GM19395 (cell line): ENCODE measurements at regions not wholly inside any gene's neighbourhood (a gene's known extent, or its start where the extent isn't known, plus 50 kb on each side); places are given as distances from the start of the nearest gene placed in this dataset.
"Not testable (repeated sequence)": the region's sequence is repeated elsewhere in the genome, so short reads cannot be mapped to it uniquely, and the experiment has no call there.

ENCODE experiments used
- ATAC-seq: cut with Tn5 transposase; IDR thresholded peaks from one replicate; pipeline ENCODE4 v1.9.1; 2021; ENCODE audit warnings: mild to moderate bottlenecking, moderate library complexity; ENCODE audit not compliant: unreplicated experiment

DNA sequence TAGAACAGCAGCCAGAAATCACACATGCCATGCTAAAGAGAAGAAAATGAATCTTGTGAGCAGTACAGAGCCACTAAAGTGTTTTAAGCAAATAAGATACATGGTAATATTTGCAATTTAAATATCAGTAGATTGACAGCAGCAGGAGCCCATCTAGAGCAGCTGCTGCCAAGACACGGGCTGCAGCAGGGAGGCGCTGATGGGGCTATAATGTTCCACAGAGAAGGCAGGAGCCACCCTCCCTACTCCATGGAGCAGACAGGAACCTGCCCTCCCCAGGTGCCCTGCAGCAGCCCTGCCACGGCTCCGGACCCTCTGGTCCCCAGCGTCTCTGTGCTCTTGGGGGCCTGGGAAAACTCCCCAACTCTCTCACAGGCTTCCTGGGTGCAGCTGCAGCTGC is 224.1 kb upstream of the ISL1 start:
- ATAC-seq, result no peak

DNA sequence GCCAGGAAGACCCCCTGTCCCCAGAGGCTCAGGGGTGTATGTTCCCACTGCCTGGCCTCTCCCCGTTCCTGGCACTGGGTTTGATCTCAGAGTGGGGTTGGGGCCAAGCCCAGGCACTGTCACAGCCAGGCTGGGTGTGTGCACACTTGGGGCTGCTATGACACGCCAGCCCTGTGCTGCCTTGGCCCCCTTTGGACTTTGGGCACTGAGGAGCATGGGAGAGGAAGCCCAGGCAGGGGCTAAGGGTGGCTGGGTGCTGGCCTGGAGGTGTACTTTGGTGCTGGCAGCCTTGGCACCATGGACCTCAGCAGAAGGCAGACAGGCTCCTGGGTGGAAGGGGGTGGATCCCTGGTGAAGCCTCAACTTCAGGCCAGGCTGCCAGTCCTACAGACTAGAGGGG is 223.6 kb upstream of the ISL1 start:
- no peak for ATAC-seq

DNA sequence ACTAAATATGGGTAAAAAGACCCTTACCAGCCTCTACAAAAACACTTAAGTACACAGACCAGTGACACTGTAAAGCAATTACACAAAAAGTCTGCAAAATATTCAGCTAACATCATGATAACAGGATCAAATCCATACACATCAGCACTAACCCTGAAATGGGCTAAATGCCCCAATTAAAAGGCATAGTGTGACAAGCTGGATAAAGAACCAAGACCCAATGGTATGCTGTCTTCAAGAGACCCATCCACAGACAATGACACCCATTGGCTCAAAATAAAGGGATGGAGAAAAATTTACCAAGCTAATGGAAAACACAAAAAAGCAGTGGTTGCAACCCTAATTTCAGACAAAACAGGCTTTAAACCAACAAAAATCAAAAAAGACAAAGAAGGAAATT is 221.0 kb upstream of the ISL1 start:
- ATAC-seq, result no peak

DNA sequence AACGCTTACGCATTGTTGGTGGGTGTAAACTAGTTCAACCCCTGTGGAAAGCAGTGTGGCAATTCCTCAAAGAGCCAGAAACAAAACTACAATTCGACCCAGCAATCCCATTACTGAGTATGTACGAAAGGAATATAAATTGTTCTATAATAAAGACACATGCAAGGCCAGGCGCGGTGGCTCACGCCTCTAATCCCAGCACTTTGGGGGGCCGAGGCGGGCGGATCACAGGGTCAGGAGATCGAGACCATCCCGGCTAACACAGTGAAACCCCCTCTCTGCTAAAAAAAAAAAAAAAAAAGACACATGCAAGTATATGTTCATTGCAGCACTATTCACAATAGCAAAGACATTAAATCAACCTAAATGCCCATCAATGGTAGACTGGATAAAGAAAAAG is 217.6 kb upstream of the ISL1 start:
- not testable (repeated sequence) for ATAC-seq

DNA sequence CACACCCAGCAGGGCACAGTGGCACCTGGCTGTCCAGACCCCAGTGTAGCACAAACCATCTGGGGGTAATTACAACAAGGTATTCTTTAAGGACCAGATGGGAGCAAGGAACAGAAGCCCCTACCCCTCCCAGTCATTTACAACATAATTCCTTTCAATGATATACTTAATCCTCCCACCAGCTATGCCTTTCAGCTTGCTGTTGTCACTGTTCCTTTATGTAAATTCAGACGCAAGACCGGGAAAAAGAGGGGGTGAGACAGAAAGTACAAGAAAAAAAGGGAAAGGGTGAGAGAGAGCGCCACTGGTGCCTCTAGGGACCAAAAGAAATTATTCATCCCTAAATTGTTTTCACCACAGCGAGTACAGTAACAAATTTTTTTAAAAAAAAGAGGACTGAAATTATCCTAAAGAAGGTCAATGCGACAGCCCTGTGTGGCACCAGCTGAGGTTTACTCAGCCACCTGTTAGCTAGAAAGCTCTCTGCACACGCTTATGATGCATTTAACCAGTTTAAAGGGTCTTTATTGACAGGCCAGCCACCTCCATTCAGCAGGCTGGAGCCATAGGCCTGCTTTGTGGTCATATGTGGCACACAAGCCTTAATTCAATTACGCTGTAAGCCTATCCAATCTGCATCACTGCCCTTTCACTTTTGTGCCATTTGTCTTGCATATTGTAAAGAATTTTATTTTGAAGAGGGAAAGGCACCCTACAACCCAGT is 210.2 kb upstream of the ISL1 start:
- ATAC-seq, result no peak

DNA sequence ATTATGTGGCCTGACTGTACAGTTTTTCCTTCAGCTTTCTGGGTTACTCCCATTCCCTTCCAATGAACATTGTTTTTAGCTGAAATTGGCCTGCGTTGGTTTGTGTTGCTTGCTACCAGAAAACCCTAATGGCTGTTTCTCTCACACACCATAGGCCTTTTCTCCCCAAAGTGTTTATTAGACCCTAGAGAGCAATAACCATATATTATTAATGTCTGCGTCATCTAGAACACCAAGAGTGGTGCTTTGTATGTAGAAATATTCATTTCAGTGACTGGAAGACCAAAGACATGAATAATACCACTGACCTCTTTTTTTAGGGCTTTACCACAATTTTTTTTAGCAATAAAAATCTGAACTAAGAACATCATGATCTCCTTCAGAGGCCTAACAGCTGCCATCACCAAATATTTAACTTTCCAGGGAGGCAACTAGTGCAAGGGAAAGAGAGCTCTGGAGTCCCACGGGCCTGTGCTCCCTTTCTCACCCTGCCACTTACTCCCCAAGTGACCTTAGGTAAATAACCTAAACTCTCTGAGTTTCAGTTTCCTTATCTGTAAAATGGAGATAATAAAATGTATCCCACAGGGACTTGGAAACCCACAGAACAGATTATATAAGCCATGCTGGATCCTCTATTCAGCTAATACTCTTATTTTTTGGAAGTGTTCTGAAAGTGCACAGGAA is 201.9 kb upstream of the ISL1 start:
- no peak for ATAC-seq

DNA sequence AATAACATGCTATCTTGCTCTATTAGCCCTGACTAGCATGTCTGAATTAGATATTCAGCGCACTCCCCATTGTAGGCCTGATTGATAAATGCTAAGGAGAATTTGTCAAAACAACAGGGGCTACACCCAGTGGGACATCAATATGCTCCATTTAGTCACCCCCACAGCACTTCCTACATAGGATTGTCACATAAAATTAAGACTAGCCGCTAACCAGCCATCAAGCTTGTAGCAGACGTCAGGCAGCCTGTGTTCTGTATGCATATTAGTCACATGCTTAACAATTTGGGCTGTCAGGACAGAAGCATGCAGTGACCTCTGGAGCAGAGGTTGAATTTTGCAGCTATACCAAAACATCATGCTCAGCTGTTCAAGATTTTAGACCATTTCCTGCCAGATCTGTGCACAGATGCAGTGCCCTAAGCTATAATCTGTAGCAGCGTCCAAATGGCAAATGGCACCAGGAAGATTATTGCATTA is 197.4 kb upstream of the ISL1 start:
- no peak for ATAC-seq

DNA sequence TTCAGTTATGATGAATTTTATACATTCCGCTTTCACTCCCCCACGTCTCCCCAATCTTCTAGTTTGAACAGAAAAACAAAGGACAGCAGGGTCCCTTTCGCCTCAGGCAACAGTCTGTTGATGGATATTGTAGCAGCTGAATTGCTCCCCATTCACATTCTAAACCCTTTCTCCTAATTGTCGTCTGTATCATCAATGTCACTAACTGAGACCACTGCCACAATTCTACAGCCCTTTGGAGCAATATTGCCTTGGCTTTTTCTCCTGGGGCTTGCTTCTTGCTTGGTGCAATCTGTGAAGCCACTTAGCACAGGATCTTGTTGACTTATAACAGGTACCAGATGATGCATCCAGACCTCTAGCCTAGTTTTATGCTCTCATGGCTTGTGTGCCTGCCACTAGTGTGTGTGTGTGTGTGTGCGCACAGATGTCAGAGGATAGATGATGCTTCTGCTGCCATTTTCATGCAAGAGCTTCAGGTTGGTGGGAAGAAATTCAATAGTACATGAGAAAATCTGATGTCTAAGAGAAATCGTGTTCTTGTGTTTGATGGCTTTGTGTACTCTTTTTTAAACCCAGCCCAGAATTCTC is 195.2 kb upstream of the ISL1 start:
- ATAC-seq, result no peak

DNA sequence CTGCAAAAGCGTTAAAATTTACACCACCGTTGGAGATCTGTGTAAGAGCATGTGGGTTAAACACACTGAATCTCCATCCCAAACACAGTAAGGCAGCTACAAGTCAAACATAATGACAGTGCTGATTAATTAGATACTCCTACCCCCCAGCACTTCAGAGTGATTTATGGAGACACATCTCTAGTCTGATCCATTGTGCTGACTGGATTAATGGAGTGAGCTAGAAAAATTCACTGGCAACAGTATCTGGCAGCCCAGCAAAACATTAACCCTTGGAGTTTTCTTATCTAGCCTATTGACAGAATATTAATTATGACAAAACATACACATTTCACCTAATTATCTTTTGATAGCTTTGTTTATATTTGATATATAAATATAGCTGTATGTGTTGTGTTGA is 188.6 kb upstream of the ISL1 start:
- ATAC-seq, result no peak

DNA sequence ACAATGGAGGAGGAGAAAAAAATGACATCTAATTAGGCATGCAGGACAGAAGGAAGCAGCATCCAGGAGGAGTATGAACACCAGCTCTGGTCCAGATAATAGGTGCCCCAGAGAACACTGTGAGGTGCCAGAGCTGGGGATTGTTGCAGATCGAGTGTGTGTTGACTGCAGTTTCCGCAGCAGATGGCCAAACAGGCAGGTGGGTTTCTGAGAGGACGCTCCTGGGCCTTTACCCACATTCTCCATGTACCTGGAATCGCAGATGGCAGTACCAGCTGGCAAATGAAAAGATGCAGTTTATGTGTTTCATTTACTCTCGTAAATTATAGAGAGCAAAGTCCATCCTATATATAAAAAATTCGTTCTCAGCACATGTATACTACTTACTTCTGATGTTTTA is 182.2 kb upstream of the ISL1 start:
- no peak for ATAC-seq

DNA sequence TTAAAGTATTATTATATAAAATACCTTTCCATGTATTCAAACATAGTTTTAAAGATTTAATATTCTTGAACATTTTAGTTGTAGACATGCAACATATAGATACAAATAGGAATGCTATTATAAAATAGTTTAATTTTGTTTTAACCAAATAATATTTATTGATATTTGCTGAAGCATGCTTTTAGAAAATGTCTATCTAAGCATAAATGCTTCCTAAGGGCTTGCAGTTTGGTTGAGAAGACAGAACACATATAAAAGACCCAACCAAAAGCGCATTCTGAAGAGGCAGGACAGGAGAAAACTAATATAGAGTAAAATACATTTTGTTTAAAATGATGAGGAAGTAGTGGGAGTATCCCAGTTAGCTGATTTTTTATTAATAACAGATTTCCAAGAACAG is 181.5 kb upstream of the ISL1 start:
- ATAC-seq, result no peak

DNA sequence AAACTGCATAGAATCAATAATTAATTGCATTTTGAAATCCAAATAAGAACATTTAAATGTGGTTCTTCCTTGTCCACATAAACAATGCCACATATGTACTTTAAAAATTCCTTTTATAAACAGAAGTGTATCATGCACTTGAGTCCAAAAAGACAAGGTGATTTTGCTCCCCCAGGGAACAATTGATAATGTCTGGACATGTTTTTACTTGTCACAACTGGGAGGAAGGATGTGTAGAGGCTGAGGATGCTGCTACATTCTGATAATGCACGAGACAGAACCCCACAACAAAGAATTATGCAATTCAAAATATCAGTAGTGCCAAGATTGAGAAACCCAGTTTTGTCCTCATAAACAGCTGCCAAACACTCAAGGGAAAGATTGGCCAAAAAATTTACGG is 181.1 kb upstream of the ISL1 start:
- ATAC-seq, result no peak

DNA sequence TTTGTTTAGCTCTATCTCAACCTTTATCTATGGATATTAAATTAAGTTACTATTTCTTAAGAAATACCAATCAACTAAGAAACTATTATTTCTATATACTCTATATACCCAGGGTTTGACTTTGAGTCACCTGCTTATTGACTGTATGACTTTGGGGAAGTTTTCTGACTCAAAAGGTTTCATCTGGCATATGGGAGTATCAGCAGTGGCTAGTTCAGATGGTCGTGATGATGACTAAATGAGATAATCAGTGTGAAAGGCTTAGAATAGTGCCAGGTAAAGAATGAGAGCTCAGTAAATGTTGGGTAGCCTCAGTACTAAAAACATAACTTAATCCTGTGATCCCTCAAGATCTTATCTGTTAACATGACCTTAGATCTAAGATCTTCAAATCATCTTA is 179.7 kb upstream of the ISL1 start:
- peak; percentile 68 for ATAC-seq

DNA sequence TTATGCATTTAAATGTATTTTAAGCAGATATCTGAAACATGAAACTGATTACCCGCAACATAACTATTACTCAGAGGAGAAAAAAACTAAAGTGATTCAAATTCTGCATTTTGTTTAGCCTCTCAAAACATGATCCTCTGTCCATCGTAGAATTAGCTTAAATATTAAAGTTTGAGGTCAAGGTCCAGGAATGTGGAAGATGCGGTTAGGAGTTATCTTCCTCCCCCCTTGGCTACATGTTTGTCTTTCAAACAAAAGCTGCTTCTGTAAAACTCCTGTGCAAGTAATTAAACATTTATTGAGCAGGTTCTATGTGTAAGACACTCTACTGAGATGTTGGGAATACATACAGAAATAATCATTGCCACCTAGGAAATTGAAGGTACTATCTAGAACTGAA is 175.0 kb upstream of the ISL1 start:
- ATAC-seq, result no peak

DNA sequence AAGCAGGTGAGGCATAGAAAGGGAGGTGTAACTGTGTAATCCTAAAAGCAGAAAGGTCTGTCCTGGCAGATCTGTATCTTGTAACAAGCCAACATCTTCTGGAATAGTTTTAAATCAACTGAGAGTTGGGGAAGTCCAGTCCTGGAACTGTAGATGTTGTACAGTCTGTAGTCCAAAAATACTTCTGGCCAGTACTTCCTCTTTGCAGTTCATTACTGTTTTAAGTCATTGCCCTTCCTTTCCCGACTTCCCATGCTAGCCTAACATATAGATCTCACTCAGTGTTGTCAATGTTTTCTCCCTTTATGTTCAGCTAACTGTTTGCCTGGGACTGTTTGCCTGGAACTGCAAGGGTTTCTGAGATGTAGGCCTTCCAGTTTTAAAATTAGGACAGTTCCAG is 168.5 kb upstream of the ISL1 start:
- no peak for ATAC-seq

DNA sequence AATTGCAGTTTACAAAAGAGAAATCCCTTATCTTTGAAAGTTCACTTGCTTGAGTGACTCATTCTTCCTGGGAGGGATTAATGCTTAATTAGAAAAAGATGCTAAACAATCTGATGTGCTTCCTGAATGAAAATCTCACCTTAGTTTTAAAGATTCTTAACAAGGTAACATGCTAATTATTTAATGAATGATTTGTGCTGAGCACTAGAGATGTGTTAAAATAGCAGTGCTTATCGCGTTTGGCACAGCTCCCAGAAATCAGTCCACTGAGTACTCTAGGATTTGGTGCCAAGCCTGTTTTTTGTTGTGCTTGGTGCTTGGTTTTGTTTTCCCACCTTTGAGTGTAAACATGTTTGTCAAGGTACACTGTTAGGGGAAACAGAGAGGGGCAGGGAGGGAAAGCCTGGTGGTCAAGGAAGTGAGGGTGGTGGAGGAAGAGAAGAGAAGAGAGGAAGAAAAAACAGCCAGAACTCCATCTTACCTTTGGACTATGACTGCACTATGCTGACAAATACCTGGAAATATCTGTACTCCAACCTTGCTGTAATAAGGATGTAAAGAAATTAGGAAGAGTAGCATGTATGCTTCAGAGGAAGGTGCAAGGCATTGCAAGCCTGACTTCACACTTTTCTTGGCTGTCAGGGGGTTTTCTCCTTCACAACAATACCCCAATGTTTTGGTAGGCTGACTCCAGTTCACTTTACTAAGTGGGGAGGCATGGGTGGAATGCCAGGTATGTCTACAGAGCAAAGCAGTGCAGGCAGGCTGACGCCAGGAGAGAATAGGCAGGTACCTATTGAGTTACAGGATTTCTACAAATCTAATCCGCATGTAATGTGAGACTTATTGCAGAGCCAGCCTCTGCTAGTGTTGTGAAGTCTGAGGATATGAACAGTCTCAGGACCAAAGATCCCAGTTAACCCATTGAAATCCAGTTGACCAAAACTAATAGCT is 157.2 kb upstream of the ISL1 start:
- ATAC-seq, result no peak

DNA sequence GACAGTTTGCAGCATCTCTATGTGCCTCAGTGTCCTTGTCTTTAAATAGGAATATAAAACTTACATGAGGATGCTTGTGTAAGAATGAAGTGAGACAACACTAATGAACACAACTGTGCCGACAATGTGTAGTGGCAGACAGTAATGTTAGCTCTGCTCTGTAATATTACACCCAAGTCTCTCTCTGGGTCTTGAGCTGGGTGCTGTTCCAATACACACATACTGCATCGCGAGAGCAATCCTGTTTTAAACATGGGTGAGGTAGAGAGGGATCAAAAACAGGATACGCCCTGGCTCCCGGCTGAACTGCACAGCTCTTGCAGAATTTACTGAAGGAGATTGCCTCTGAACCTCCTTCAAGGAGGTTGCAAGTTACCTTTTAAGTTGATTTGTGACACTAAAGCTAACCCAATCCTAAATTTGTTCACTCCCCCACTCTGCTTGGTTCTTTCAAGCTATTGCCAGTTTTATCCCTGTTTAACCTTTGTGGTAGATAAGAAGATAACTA is 155.2 kb upstream of the ISL1 start:
- ATAC-seq, result no peak

DNA sequence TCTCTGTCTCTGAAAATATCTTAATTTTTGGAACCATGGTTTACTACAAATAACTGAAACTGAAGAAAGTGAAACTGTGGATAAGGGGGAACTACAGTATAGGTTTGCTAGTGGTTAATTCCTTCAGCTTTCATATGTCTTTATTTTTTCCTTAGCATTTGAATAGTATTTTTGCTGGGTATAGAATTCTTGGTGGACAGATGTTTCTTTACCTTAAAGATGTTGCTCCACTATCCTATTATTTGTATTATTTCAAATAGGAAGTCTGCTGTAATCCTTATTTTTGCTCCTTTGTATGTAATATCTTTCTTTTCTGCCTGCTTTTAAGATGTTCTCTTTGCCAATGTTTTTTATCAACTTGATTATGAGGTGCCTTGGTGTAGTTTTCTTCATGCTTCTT is 152.9 kb upstream of the ISL1 start:
- ATAC-seq, result no peak

DNA sequence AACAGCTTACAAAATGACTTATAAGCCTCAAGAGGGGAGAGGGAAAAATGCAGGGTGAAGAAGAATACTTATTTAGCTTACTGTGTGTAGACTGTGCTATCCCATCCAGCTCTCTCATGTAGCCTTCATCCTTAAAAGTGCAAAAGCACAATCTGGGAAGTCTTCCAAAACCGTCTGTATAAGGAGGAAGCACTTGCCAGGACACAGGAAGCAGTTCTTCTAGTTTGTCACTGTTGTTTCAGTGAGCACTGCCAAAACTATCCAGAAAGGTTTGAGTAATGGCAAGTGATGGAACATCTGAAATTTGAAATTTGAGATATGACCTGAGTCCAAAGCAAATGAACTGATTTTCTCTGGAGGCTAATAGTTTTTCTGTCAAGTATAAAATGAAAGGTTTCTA is 140.8 kb upstream of the ISL1 start:
- no peak for ATAC-seq

DNA sequence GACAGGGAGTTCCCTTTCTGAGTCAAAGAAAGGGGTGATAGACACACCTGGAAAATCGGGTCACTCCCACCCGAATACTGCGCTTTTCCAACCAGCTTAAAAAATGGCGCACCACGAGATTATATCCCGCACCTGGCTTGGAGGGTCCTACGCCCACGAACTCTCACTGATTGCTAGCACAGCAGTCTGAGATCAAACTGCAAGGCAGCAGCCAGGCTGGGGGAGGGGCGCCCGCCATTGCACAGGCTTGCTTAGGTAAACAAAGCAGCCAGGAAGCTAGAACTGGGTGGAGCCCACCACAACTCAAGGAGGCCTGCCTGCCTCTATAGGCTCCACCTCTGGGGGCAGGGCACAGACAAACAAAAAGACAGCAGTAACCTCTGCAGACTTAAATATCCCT is 132.3 kb upstream of the ISL1 start:
- not testable (repeated sequence) for ATAC-seq

DNA sequence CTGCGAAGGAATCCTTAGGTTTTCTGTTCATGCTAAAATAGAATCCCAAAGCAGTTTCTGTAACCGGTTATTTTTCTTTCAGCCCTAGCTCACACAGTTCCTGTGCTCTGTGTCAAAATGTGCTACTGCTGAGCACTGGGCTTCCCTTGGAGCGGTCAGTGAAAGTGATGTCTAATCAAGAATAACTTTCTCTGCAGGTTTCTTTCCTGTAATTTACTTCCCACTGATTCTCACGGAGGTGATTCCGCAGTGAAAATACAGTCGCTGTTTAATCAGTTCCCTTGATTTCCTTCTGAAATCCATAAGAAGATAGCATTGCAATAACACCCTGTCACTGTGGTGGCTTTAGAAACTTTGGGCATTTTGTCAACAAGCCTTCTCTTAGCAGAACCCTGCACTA is 112.0 kb upstream of the ISL1 start:
- no peak for ATAC-seq
